Skin epidermis (tissue), 12 donors: ENCODE measurements at regions not wholly inside any gene's neighbourhood (a gene's known extent, or its start where the extent isn't known, plus 50 kb on each side); places are given as distances from the start of the nearest gene placed in this dataset.

Experiments used
- H3K27ac ChIP-seq, 21 experiments: fragments of 200-600 bp; sonication (generic) in 11 of 21; one replicate each; pipeline ENCODE4 v1.5.0; 2020; ENCODE audit warnings: mild to moderate bottlenecking in 3 of 21, inconsistent platforms in 2 of 21, moderate library complexity in 2 of 21
- H3K4me3 ChIP-seq, 7 experiments: fragments of 200-600 bp; sonication (generic) in 2 of 7; one replicate each; pipeline ENCODE4 v1.5.0; 2020; ENCODE audit warnings: inconsistent platforms in 2 of 7, mild to moderate bottlenecking in 2 of 7, moderate library complexity in 1 of 7

- H3K27ac ChIP-seq = no peak overlapping the region
- H3K4me3 ChIP-seq = no peak overlapping the region
These were observed 549.0 kb downstream of the TCERG1L start for GRCh38 chr10:130762491-130762890.

GRCh38 chr10:130763071-130763470, 548.5 kb downstream of the TCERG1L start:
- no peak overlapping the region for H3K4me3 ChIP-seq
- H3K27ac ChIP-seq = no peak overlapping the region

- H3K27ac ChIP-seq = no peak overlapping the region
- no peak overlapping the region for H3K4me3 ChIP-seq
These were observed 548.0 kb downstream of the TCERG1L start for GRCh38 chr10:130763491-130763890.

- Histone ChIP-seq H3K4me3 (no peak overlapping the region), H3K27ac (no peak overlapping the region)
These were observed 546.9 kb downstream of the TCERG1L start for GRCh38 chr10:130764651-130765050.

GRCh38 chr10:130766071-130766470, 545.5 kb downstream of the TCERG1L start:
- no peak overlapping the region for H3K27ac ChIP-seq
- H3K4me3 ChIP-seq = no peak overlapping the region

GRCh38 chr10:130767116-130767730, 544.3 kb downstream of the TCERG1L start:
- Histone ChIP-seq H3K27ac (no peak overlapping the region), H3K4me3 (no peak overlapping the region)

- Histone ChIP-seq H3K4me3 (no peak overlapping the region), H3K27ac (no peak overlapping the region)
These were observed 542.1 kb downstream of the TCERG1L start for GRCh38 chr10:130769146-130770017.

- Histone ChIP-seq H3K4me3 (no peak overlapping the region), H3K27ac (no peak overlapping the region)
These were observed 541.4 kb downstream of the TCERG1L start for GRCh38 chr10:130770018-130770630.

GRCh38 chr10:130771491-130771946, 540.0 kb downstream of the TCERG1L start:
- H3K4me3 ChIP-seq = no peak overlapping the region

GRCh38 chr10:130772056-130772455, 539.5 kb downstream of the TCERG1L start:
- H3K27ac ChIP-seq = no peak overlapping the region
- no peak overlapping the region for H3K4me3 ChIP-seq

More at GRCh38 chr10:130771491-130771946, 540.0 kb downstream of the TCERG1L start:
- no peak overlapping the region for H3K27ac ChIP-seq

GRCh38 chr10:130772676-130773075, 538.8 kb downstream of the TCERG1L start:
- Histone ChIP-seq H3K27ac (no peak overlapping the region), H3K4me3 (no peak overlapping the region)

- H3K4me3 ChIP-seq = no peak overlapping the region
- H3K27ac ChIP-seq = no peak overlapping the region
These were observed 537.6 kb downstream of the TCERG1L start for GRCh38 chr10:130773941-130774340.

GRCh38 chr10:130774871-130775270, 536.6 kb downstream of the TCERG1L start:
- H3K4me3 ChIP-seq = no peak overlapping the region
- H3K27ac ChIP-seq = no peak overlapping the region

GRCh38 chr10:130775311-130775710, 536.2 kb downstream of the TCERG1L start:
- H3K4me3 ChIP-seq = no peak overlapping the region

GRCh38 chr10:130776724-130777123, 534.8 kb downstream of the TCERG1L start:
- Histone ChIP-seq H3K27ac (no peak overlapping the region), H3K4me3 (no peak overlapping the region)

More at GRCh38 chr10:130775311-130775710, 536.2 kb downstream of the TCERG1L start:
- H3K27ac ChIP-seq = no peak overlapping the region

GRCh38 chr10:130777507-130778165, 533.9 kb downstream of the TCERG1L start:
- Histone ChIP-seq H3K27ac (no peak overlapping the region), H3K4me3 (no peak overlapping the region)

- no peak overlapping the region for H3K4me3 ChIP-seq
- H3K27ac ChIP-seq = no peak overlapping the region
These were observed 533.4 kb downstream of the TCERG1L start for GRCh38 chr10:130778166-130778545.

GRCh38 chr10:130780763-130781162, 530.8 kb downstream of the TCERG1L start:
- no peak overlapping the region for H3K27ac ChIP-seq
- no peak overlapping the region for H3K4me3 ChIP-seq

GRCh38 chr10:130781206-130781605, 530.3 kb downstream of the TCERG1L start:
- no peak overlapping the region for H3K27ac ChIP-seq

GRCh38 chr10:130781623-130782022, 529.9 kb downstream of the TCERG1L start:
- Histone ChIP-seq H3K4me3 (no peak overlapping the region), H3K27ac (no peak overlapping the region)

More at GRCh38 chr10:130781206-130781605, 530.3 kb downstream of the TCERG1L start:
- H3K4me3 ChIP-seq = no peak overlapping the region
